Testis (tissue), 2 donors: ENCODE measurements at regions not wholly inside any gene's neighbourhood (a gene's known extent, or its start where the extent isn't known, plus 50 kb on each side); places are given as distances from the start of the nearest gene placed in this dataset.
"Not testable (repeated sequence)": the region's sequence is repeated elsewhere in the genome, so short reads cannot be mapped to it uniquely, and the experiment has no call there.

Experiments
- DNase-seq: peaks from one replicate; pipeline ENCODE4 v3.0.0-alpha.2; 2019
- H3K27ac ChIP-seq, 2 donors: fragments of 200-600 bp; sonication (generic); one replicate each; pipeline ENCODE4 v1.5.1; 2019
- H3K27me3 ChIP-seq: fragments of 200-600 bp; sonication (generic); one replicate; pipeline ENCODE4 v1.5.1; 2019
- H3K36me3 ChIP-seq: fragments of 200-600 bp; sonication (generic); one replicate; pipeline ENCODE4 v1.5.1; 2017; ENCODE audit warnings: low read depth; ENCODE audit errors: missing control alignments
- H3K4me1 ChIP-seq: fragments of 200-600 bp; sonication (generic); one replicate; pipeline ENCODE4 v1.5.1; 2019
- H3K4me3 ChIP-seq, 2 donors: fragments of 200-600 bp; sonication (generic); one replicate each; pipeline ENCODE4 v1.5.1; 2017 to 2019
- H3K9me3 ChIP-seq: fragments of 200-600 bp; sonication (generic); one replicate; pipeline ENCODE4 v1.5.1; 2017
- POLR2A ChIP-seq: fragments of 450-650 bp; IDR thresholded peaks from one replicate; pipeline ENCODE4 v1.6.1; 2017; ENCODE audit warnings: antibody characterized with exemption, mild to moderate bottlenecking, moderate library complexity
- WGBS, 2 donors: methylation state at CpG; one replicate each; pipeline ENCODE4 v1.1.5; 2018; 5-methylcytosine and 5-hydroxymethylcytosine counted together
- intact Hi-C: fragments of 100-400 bp; cut with DNase I; formaldehyde crosslinking; loops from one replicate; pipeline ENCODE4 v1.15.1; 2023; ENCODE audit warnings: low total_unique reads
- TF ChIP-seq, protein P1 (sequence below), 3 experiments: fragments of 450-650 bp in 2 of 3; fragments of 200-600 bp in 1 of 3; sonication (generic) in 1 of 3; IDR thresholded peaks; one replicate each; pipeline ENCODE4 v1.5.1; 2016 to 2019; ENCODE audit warnings: antibody characterized with exemption in 3 of 3, mild to moderate bottlenecking in 2 of 3, moderate library complexity in 1 of 3

DNA sequence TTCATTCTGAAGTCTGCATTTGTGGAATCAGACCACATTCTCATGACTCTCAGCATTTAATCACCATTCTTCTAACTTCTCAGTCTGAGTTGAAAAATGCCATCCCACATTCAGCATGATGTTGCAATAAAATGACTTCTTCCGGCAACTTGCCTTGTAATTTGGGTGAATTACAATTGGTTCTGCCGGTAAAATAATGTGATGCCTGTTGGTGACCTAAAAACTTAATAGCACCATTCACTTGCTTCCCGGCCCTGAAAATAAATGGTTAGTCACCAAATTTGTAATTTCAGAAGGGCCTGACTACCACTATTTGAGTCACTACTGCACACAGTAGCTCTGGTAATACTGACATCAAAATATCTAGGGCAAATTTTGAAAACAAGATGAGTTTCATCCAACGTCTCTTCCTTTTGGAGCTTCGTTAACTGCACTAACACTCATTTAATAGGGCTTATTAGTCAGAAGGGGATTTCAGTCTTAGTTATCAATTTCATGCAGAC lies 637.1 kb upstream of the CHAC2 start:
- no peaks in the 10 kb centered on the region for H3K27me3 ChIP-seq
- intact Hi-C loops = no loop called here
- no peaks in the 10 kb centered on the region for H3K36me3 ChIP-seq
- H3K9me3 ChIP-seq = no peaks in the 10 kb centered on the region
- no peak overlapping the region for H3K27ac ChIP-seq
- no peak for TF ChIP-seq POLR2A
- TF ChIP-seq, protein P1, sequence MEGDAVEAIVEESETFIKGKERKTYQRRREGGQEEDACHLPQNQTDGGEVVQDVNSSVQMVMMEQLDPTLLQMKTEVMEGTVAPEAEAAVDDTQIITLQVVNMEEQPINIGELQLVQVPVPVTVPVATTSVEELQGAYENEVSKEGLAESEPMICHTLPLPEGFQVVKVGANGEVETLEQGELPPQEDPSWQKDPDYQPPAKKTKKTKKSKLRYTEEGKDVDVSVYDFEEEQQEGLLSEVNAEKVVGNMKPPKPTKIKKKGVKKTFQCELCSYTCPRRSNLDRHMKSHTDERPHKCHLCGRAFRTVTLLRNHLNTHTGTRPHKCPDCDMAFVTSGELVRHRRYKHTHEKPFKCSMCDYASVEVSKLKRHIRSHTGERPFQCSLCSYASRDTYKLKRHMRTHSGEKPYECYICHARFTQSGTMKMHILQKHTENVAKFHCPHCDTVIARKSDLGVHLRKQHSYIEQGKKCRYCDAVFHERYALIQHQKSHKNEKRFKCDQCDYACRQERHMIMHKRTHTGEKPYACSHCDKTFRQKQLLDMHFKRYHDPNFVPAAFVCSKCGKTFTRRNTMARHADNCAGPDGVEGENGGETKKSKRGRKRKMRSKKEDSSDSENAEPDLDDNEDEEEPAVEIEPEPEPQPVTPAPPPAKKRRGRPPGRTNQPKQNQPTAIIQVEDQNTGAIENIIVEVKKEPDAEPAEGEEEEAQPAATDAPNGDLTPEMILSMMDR (IDR thresholded peaks at IDR 0.05) = no peak
- no peaks in the 10 kb centered on the region for H3K4me1 ChIP-seq
- no peak overlapping the region for H3K4me3 ChIP-seq
- 87 to 89% methylated on average over 5 of the region's 5 CpGs for WGBS, 2 donors
- DNase-seq = no peak

DNA sequence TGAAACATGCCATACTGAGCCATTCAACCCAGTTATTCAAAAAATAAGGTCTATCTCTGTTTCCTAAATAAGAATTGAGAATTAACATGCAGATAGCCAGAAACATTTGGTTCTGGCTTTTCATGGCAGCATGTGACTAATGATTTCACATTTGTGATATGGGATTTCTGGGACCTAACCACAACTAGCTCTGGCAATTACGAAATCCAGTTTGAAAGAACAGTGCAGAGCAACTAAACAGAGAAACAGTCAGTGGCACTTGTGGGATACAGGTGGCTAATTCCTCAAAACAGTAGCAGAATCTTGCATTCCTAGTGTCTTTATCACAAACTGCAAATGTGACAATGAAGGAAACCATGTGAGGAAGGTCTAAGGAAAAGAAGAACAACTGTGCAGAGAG lies 637.8 kb upstream of the CHAC2 start:
- DNase-seq = no peak
- no peaks in the 10 kb centered on the region for H3K27me3 ChIP-seq
- no peaks in the 10 kb centered on the region for H3K36me3 ChIP-seq
- H3K4me1 ChIP-seq = no peaks in the 10 kb centered on the region
- TF ChIP-seq, protein P1 (IDR thresholded peaks at IDR 0.05) = no peak
- no peak for TF ChIP-seq POLR2A
- intact Hi-C loops = no loop called here
- WGBS, 2 donors = 86 to 90% methylated on average over 1 of the region's 1 CpG
- H3K27ac ChIP-seq = no peak overlapping the region
- no peak overlapping the region for H3K4me3 ChIP-seq
- H3K9me3 ChIP-seq = no peaks in the 10 kb centered on the region

DNA sequence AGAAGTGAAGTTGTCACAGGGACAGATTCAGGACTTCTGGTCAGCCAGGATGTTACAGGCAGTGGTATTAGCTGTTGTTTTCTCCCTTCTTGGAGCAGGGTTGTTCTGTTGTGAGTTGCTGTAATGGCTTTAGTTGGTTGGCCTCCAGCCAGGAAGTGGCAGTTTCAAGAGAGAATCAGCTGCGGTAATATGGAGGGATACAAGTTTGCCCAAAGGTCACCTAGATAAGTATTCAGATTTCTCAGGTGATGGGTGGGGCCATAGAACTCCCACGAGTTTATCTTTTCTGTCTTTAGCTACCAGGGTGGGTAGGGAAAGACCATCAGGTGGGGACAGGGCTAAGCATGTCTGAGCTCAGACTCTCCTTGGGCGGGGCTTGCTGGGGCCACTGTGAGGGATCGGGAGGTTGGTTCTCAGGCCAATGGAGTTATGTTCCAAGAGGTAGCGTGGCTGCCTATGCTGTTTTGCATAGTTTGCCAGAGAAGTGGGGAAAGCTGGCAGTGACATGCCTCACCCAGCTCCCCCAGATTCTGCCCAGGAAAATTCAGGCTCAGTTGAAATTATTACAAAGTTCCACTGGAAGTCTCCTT lies 640.4 kb upstream of the CHAC2 start:
- no peaks in the 10 kb centered on the region for H3K9me3 ChIP-seq
- intact Hi-C loops = no loop called here
- no peaks in the 10 kb centered on the region for H3K36me3 ChIP-seq
- no peak overlapping the region for H3K27ac ChIP-seq
- H3K27me3 ChIP-seq = no peaks in the 10 kb centered on the region
- WGBS, 2 donors = 79 to 86% methylated on average over 5 of the region's 5 CpGs
- H3K4me1 ChIP-seq = no peaks in the 10 kb centered on the region
- no peak overlapping the region for H3K4me3 ChIP-seq
- no peak for DNase-seq
- TF ChIP-seq POLR2A = no peak
- TF ChIP-seq, protein P1 (IDR thresholded peaks at IDR 0.05) = no peak

DNA sequence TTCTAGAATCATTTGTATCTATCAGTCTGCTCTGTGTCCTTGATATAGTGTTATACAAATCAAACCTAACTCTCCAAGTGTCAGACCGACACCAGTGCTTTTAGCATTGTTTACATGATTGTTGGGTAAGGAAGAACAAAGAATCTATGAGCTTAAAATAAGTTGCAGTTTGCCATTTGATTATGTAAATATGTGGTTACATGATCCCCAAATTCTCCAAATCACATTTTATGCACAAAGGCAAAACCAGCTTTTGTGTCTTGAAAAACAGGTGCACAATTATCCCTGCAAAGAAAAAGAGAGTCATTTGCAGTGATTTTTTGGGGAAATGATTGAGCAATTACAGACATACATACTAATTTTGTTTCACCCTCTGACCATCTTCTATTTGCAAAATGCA lies 652.6 kb upstream of the CHAC2 start:
- no peak overlapping the region for H3K4me3 ChIP-seq
- intact Hi-C loops = no loop called here
- DNase-seq = no peak
- no peaks in the 10 kb centered on the region for H3K4me1 ChIP-seq
- 77 to 78% methylated on average over 1 of the region's 1 CpG for WGBS, 2 donors
- H3K36me3 ChIP-seq = no peaks in the 10 kb centered on the region
- H3K9me3 ChIP-seq = no peaks in the 10 kb centered on the region
- no peaks in the 10 kb centered on the region for H3K27me3 ChIP-seq
- H3K27ac ChIP-seq = no peak overlapping the region
- TF ChIP-seq POLR2A = no peak
- TF ChIP-seq, protein P1 (IDR thresholded peaks at IDR 0.05) = no peak

DNA sequence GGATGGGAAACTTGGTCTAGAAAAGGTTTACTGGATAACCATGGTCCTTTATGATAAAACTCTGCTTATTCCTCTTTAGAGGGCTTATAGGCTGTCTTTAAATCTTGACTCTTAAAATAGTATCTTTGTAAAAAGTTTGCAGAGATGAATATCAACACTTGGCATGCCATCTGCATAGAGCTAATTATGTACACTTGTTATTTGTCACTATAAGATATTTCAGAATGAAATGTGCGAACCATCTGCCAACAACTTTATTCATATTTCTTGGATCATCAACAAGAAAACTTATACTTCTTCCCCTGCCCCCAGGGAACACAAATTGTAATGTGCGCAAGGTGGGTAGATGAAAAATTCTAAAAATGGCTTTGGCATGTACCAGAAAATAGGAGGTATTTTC lies 653.0 kb upstream of the CHAC2 start:
- intact Hi-C loops = no loop called here
- no peak overlapping the region for H3K27ac ChIP-seq
- H3K36me3 ChIP-seq = no peaks in the 10 kb centered on the region
- H3K27me3 ChIP-seq = no peaks in the 10 kb centered on the region
- whole genome bisulfite sequencing, 2 donors = 88 to 90% methylated on average over 2 of the region's 2 CpGs
- no peak overlapping the region for H3K4me3 ChIP-seq
- TF ChIP-seq, protein P1 (IDR thresholded peaks at IDR 0.05) = no peak
- no peak for TF ChIP-seq POLR2A
- no peak for DNase-seq
- no peaks in the 10 kb centered on the region for H3K9me3 ChIP-seq
- H3K4me1 ChIP-seq = no peaks in the 10 kb centered on the region

- DNase-seq, H3K4me1 ChIP-seq, intact Hi-C loops, H3K27ac ChIP-seq, H3K4me3 ChIP-seq, H3K36me3 ChIP-seq, H3K9me3 ChIP-seq, H3K27me3 ChIP-seq: not testable (repeated sequence)
- 72 to 77% methylated on average over 9 of the region's 9 CpGs for WGBS, 2 donors
These were observed 655.2 kb upstream of the CHAC2 start for GRCh38 chr2:53112408-53112807.
